ENCODE measurements at regions not wholly inside any gene's neighbourhood (a gene's known extent, or its start where the extent isn't known, plus 50 kb on each side); places are given as distances from the start of the nearest gene placed in this dataset.

- Histone ChIP-seq H3K27ac (replicated peaks; ENCODE audit: low read length) (no peak overlapping the region), H3K79me1 (ENCODE audit: low read depth, low read length) (no peaks in the 10 kb centered on the region), H3K27me3 (ENCODE audit: control insufficient read depth in 3 of 3, insufficient read depth in 3 of 3, low read depth in 1 of 3, low read length in 3 of 3) (no peaks in the 10 kb centered on the region), H3K36me3 (replicated peaks in 1 of 2; ENCODE audit: control insufficient read depth in 2 of 2, insufficient read depth in 2 of 2, low read length in 2 of 2) (no peaks in the 10 kb centered on the region), H3K4me1 (ENCODE audit: control insufficient read depth in 2 of 2, insufficient read depth in 1 of 2, low read depth in 1 of 2, low read length in 2 of 2) (peaks cover 18 to 19% of the 10 kb centered on the region in 2 donors), H2AFZ (ENCODE audit: low read length) (peak overlapping the region; percentile 80), H4K8ac (ENCODE audit: low read depth, low read length) (no peak overlapping the region), H2BK12ac (ENCODE audit: low read length) (no peak overlapping the region), H3K4me2 (ENCODE audit: insufficient read depth, low read length, poor library complexity, severe bottlenecking) (no peak overlapping the region), H2BK15ac (ENCODE audit: low read length) (peak overlapping the region; percentile 91), H3K14ac (ENCODE audit: low read length) (no peak overlapping the region), H2AK5ac (ENCODE audit: low read depth, low read length) (no peak overlapping the region), H4K91ac (ENCODE audit: low read depth, low read length, poor library complexity) (no peak overlapping the region), H3K9me3 (replicated peaks in 1 of 2; ENCODE audit: control insufficient read depth in 2 of 2, insufficient read depth in 1 of 2, low read depth in 1 of 2, low read length in 2 of 2) (no peaks in the 10 kb centered on the region), H3K23ac (ENCODE audit: low read depth, low read length, poor library complexity) (no peak overlapping the region), H3K4ac (ENCODE audit: low read length) (no peak overlapping the region), H3K9ac (ENCODE audit: low read depth, low read length, poor library complexity) (no peak overlapping the region), H2BK120ac (ENCODE audit: low read depth, low read length) (no peak overlapping the region), H2BK5ac (ENCODE audit: low read length) (no peak overlapping the region), H3K18ac (ENCODE audit: low read length) (peak overlapping the region; percentile 69), H3K4me3 (ENCODE audit: low read length in 2 of 2) (no peak overlapping the region)
- no peak for DNase-seq (ENCODE audit: low spot score)
- WGBS, 2 donors (ENCODE audit: extremely low coverage in 2 of 2, insufficient read length in 2 of 2, insufficient replicate concordance in 1 of 2), result no CpG with 5 or more reads among the region's 9 CpGs
Measured at GRCh38 chr18:24917767-24918166, 434.2 kb downstream of the ZNF521 start.

- DNase-seq (ENCODE audit: low spot score), result no peak
Measured at GRCh38 chr18:24918257-24918656, 433.7 kb downstream of the ZNF521 start.

GRCh38 chr18:24919181-24919797, 432.7 kb downstream of the ZNF521 start:
- H3K27ac ChIP-seq (replicated peaks; ENCODE audit: low read length), result no peak overlapping the region
- H4K8ac ChIP-seq (ENCODE audit: low read depth, low read length), result no peak overlapping the region
- H2BK120ac ChIP-seq (ENCODE audit: low read depth, low read length), result no peak overlapping the region
- no peak overlapping the region for H2BK12ac ChIP-seq (ENCODE audit: low read length)
- no peak overlapping the region for H3K4ac ChIP-seq (ENCODE audit: low read length)
- no peaks in the 10 kb centered on the region for H3K9me3 ChIP-seq (replicated peaks in 1 of 2; ENCODE audit: control insufficient read depth in 2 of 2, insufficient read depth in 1 of 2, low read depth in 1 of 2, low read length in 2 of 2)
- no peaks in the 10 kb centered on the region for H3K79me1 ChIP-seq (ENCODE audit: low read depth, low read length)
- H3K4me2 ChIP-seq (ENCODE audit: insufficient read depth, low read length, poor library complexity, severe bottlenecking), result no peak overlapping the region
- H3K14ac ChIP-seq (ENCODE audit: low read length), result no peak overlapping the region
- no peak overlapping the region for H2BK5ac ChIP-seq (ENCODE audit: low read length)
- H3K9ac ChIP-seq (ENCODE audit: low read depth, low read length, poor library complexity), result no peak overlapping the region
- H3K23ac ChIP-seq (ENCODE audit: low read depth, low read length, poor library complexity), result no peak overlapping the region
- no CpG with 5 or more reads among the region's 10 CpGs for WGBS, 2 donors (ENCODE audit: extremely low coverage in 2 of 2, insufficient read length in 2 of 2, insufficient replicate concordance in 1 of 2)
- H4K91ac ChIP-seq (ENCODE audit: low read depth, low read length, poor library complexity), result no peak overlapping the region
- no peak overlapping the region for H3K4me3 ChIP-seq (ENCODE audit: low read length in 2 of 2)
- no peak overlapping the region for H2AK5ac ChIP-seq (ENCODE audit: low read depth, low read length)
- H3K27me3 ChIP-seq (ENCODE audit: control insufficient read depth in 3 of 3, insufficient read depth in 3 of 3, low read depth in 1 of 3, low read length in 3 of 3), result no peaks in the 10 kb centered on the region
- H3K18ac ChIP-seq (ENCODE audit: low read length), result no peak overlapping the region
- H3K4me1 ChIP-seq (ENCODE audit: control insufficient read depth in 2 of 2, insufficient read depth in 1 of 2, low read depth in 1 of 2, low read length in 2 of 2), result peaks cover 19 to 23% of the 10 kb centered on the region in 2 donors
- no peak for DNase-seq (ENCODE audit: low spot score)
- H3K36me3 ChIP-seq (replicated peaks in 1 of 2; ENCODE audit: control insufficient read depth in 2 of 2, insufficient read depth in 2 of 2, low read length in 2 of 2), result no peaks in the 10 kb centered on the region
- peak overlapping the region; percentile 76 for H2AFZ ChIP-seq (ENCODE audit: low read length)
- H2BK15ac ChIP-seq (ENCODE audit: low read length), result no peak overlapping the region

More at GRCh38 chr18:24918257-24918656, 433.7 kb downstream of the ZNF521 start:
- Histone ChIP-seq H3K23ac (ENCODE audit: low read depth, low read length, poor library complexity) (no peak overlapping the region), H3K79me1 (ENCODE audit: low read depth, low read length) (no peaks in the 10 kb centered on the region), H4K91ac (ENCODE audit: low read depth, low read length, poor library complexity) (no peak overlapping the region), H4K8ac (ENCODE audit: low read depth, low read length) (no peak overlapping the region), H2AK5ac (ENCODE audit: low read depth, low read length) (no peak overlapping the region), H3K4me1 (ENCODE audit: control insufficient read depth in 2 of 2, insufficient read depth in 1 of 2, low read depth in 1 of 2, low read length in 2 of 2) (peaks cover 18 to 19% of the 10 kb centered on the region in 2 donors), H2AFZ (ENCODE audit: low read length) (no peak overlapping the region), H2BK120ac (ENCODE audit: low read depth, low read length) (no peak overlapping the region), H3K18ac (ENCODE audit: low read length) (no peak overlapping the region), H3K14ac (ENCODE audit: low read length) (no peak overlapping the region), H3K36me3 (replicated peaks in 1 of 2; ENCODE audit: control insufficient read depth in 2 of 2, insufficient read depth in 2 of 2, low read length in 2 of 2) (no peaks in the 10 kb centered on the region), H3K4ac (ENCODE audit: low read length) (no peak overlapping the region), H3K9me3 (replicated peaks in 1 of 2; ENCODE audit: control insufficient read depth in 2 of 2, insufficient read depth in 1 of 2, low read depth in 1 of 2, low read length in 2 of 2) (no peaks in the 10 kb centered on the region), H2BK15ac (ENCODE audit: low read length) (no peak overlapping the region), H2BK5ac (ENCODE audit: low read length) (no peak overlapping the region), H2BK12ac (ENCODE audit: low read length) (no peak overlapping the region), H3K4me3 (ENCODE audit: low read length in 2 of 2) (no peak overlapping the region), H3K27ac (replicated peaks; ENCODE audit: low read length) (no peak overlapping the region), H3K27me3 (ENCODE audit: control insufficient read depth in 3 of 3, insufficient read depth in 3 of 3, low read depth in 1 of 3, low read length in 3 of 3) (no peaks in the 10 kb centered on the region), H3K4me2 (ENCODE audit: insufficient read depth, low read length, poor library complexity, severe bottlenecking) (no peak overlapping the region), H3K9ac (ENCODE audit: low read depth, low read length, poor library complexity) (no peak overlapping the region)
- no CpG with 5 or more reads among the region's 6 CpGs for WGBS, 2 donors (ENCODE audit: extremely low coverage in 2 of 2, insufficient read length in 2 of 2, insufficient replicate concordance in 1 of 2)

GRCh38 chr18:24922491-24922890, 429.5 kb downstream of the ZNF521 start:
- no peak for DNase-seq (ENCODE audit: low spot score)
- no peak overlapping the region for H3K4me2 ChIP-seq (ENCODE audit: insufficient read depth, low read length, poor library complexity, severe bottlenecking)
- no peak overlapping the region for H3K4ac ChIP-seq (ENCODE audit: low read length)
- H4K8ac ChIP-seq (ENCODE audit: low read depth, low read length), result no peak overlapping the region
- H3K9ac ChIP-seq (ENCODE audit: low read depth, low read length, poor library complexity), result no peak overlapping the region
- no peak overlapping the region for H2AK5ac ChIP-seq (ENCODE audit: low read depth, low read length)
- no peak overlapping the region for H2BK5ac ChIP-seq (ENCODE audit: low read length)
- H3K4me3 ChIP-seq (ENCODE audit: low read length in 2 of 2), result no peak overlapping the region
- no peak overlapping the region for H2BK15ac ChIP-seq (ENCODE audit: low read length)
- no peak overlapping the region for H4K91ac ChIP-seq (ENCODE audit: low read depth, low read length, poor library complexity)
- no peaks in the 10 kb centered on the region for H3K27me3 ChIP-seq (ENCODE audit: control insufficient read depth in 3 of 3, insufficient read depth in 3 of 3, low read depth in 1 of 3, low read length in 3 of 3)
- no peaks in the 10 kb centered on the region for H3K9me3 ChIP-seq (replicated peaks in 1 of 2; ENCODE audit: control insufficient read depth in 2 of 2, insufficient read depth in 1 of 2, low read depth in 1 of 2, low read length in 2 of 2)
- no peaks in the 10 kb centered on the region for H3K36me3 ChIP-seq (replicated peaks in 1 of 2; ENCODE audit: control insufficient read depth in 2 of 2, insufficient read depth in 2 of 2, low read length in 2 of 2)
- H3K4me1 ChIP-seq (ENCODE audit: control insufficient read depth in 2 of 2, insufficient read depth in 1 of 2, low read depth in 1 of 2, low read length in 2 of 2), result peaks cover 14 to 20% of the 10 kb centered on the region in 2 donors
- H3K23ac ChIP-seq (ENCODE audit: low read depth, low read length, poor library complexity), result no peak overlapping the region
- no peak overlapping the region for H3K27ac ChIP-seq (replicated peaks; ENCODE audit: low read length)
- no peak overlapping the region for H2AFZ ChIP-seq (ENCODE audit: low read length)
- H3K79me1 ChIP-seq (ENCODE audit: low read depth, low read length), result no peaks in the 10 kb centered on the region
- no peak overlapping the region for H2BK12ac ChIP-seq (ENCODE audit: low read length)
- H3K14ac ChIP-seq (ENCODE audit: low read length), result no peak overlapping the region
- WGBS, 2 donors (ENCODE audit: extremely low coverage in 2 of 2, insufficient read length in 2 of 2, insufficient replicate concordance in 1 of 2), result no CpG with 5 or more reads among the region's 4 CpGs
- no peak overlapping the region for H3K18ac ChIP-seq (ENCODE audit: low read length)
- H2BK120ac ChIP-seq (ENCODE audit: low read depth, low read length), result no peak overlapping the region
